SK-N-SH treated with all-trans-retinoic acid at 6 μM for 48 hours (cell line): ENCODE measurements at regions not wholly inside any gene's neighbourhood (a gene's known extent, or its start where the extent isn't known, plus 50 kb on each side); places are given as distances from the start of the nearest gene placed in this dataset.

Experiments
- ATAC-seq: fragments of 200-7000 bp; cut with Tn5 transposase; 3 replicates; pipeline ENCODE4 v1.9.1; 2020; ENCODE audit warnings: mild to moderate bottlenecking, moderate library complexity
- ARNTL ChIP-seq: fragments of 450-650 bp; formaldehyde crosslinking; IDR thresholded peaks from 2 replicates; pipeline ENCODE4 v1.5.0; 2020; ENCODE audit warnings: low read depth, mild to moderate bottlenecking, moderate library complexity, borderline replicate concordance
- CSDC2 ChIP-seq: fragments of 250-450 bp; sonication (Bioruptor Pico); IDR thresholded peaks from 2 replicates; pipeline ENCODE4 v1.5.0; 2020; ENCODE audit warnings: mild to moderate bottlenecking, moderate library complexity
- CSRNP3 ChIP-seq: fragments of 250-450 bp; sonication (Bioruptor Pico); IDR thresholded peaks from 2 replicates; pipeline ENCODE4 v1.5.1; 2021; ENCODE audit warnings: mild to moderate bottlenecking, moderate library complexity
- GLIS3 ChIP-seq: fragments of 250-450 bp; sonication (Bioruptor Pico); IDR thresholded peaks from 2 replicates; pipeline ENCODE4 v1.5.0; 2020; ENCODE audit warnings: mild to moderate bottlenecking, moderate library complexity
- ISL1 ChIP-seq: fragments of 250-450 bp; sonication (Bioruptor Pico); IDR thresholded peaks from 2 replicates; pipeline ENCODE4 v2.1.2; 2022; ENCODE audit warnings: mild to moderate bottlenecking, moderate library complexity
- OSR1 ChIP-seq: fragments of 250-450 bp; sonication (Bioruptor Pico); IDR thresholded peaks from 2 replicates; pipeline ENCODE4 v1.8.0; 2022; ENCODE audit warnings: moderate library complexity, mild to moderate bottlenecking, inconsistent platforms
- PATZ1 ChIP-seq: fragments of 250-450 bp; sonication (Bioruptor Pico); IDR thresholded peaks from 2 replicates; pipeline ENCODE4 v1.8.0; 2020; ENCODE audit warnings: mild to moderate bottlenecking, moderate library complexity, borderline replicate concordance
- POU6F1 ChIP-seq: fragments of 250-450 bp; sonication (Bioruptor Pico); IDR thresholded peaks from 2 replicates; pipeline ENCODE4 v1.8.0; 2021; ENCODE audit warnings: low read depth, mild to moderate bottlenecking, moderate library complexity, borderline replicate concordance
- PPARA ChIP-seq: fragments of 250-450 bp; sonication (Bioruptor Pico); IDR thresholded peaks from 2 replicates; pipeline ENCODE4 v1.5.0; 2020; ENCODE audit warnings: mild to moderate bottlenecking, borderline replicate concordance
- SNAI2 ChIP-seq: fragments of 250-450 bp; sonication (Bioruptor Pico); IDR thresholded peaks from 2 replicates; pipeline ENCODE4 v1.5.0; 2020; ENCODE audit warnings: mild to moderate bottlenecking, moderate library complexity
- TCF4 ChIP-seq: fragments of 250-450 bp; sonication (Bioruptor Pico); IDR thresholded peaks from 2 replicates; pipeline ENCODE4 v1.8.0; 2021; ENCODE audit warnings: mild to moderate bottlenecking, moderate library complexity, borderline replicate concordance
- TOX ChIP-seq: fragments of 250-450 bp; sonication (Bioruptor Pico); IDR thresholded peaks from 2 replicates; pipeline ENCODE4 v1.8.0; 2021; ENCODE audit warnings: mild to moderate bottlenecking, moderate library complexity, borderline replicate concordance
- TSHZ2 ChIP-seq: fragments of 250-450 bp; sonication (Bioruptor Pico); IDR thresholded peaks from 2 replicates; pipeline ENCODE4 v1.5.0; 2020; ENCODE audit warnings: mild to moderate bottlenecking, moderate library complexity
- ZC3H10 ChIP-seq: fragments of 250-450 bp; sonication (Bioruptor Pico); IDR thresholded peaks from 2 replicates; pipeline ENCODE4 v1.5.1; 2021; ENCODE audit warnings: mild to moderate bottlenecking, moderate library complexity
- ZFP3 ChIP-seq: fragments of 250-450 bp; sonication (Bioruptor Pico); IDR thresholded peaks from 2 replicates; pipeline ENCODE4 v1.5.0; 2020; ENCODE audit warnings: mild to moderate bottlenecking, moderate library complexity
- ZFP30 ChIP-seq: fragments of 450-650 bp; formaldehyde crosslinking; IDR thresholded peaks from 2 replicates; pipeline ENCODE4 v1.5.0; 2022; ENCODE audit warnings: mild to moderate bottlenecking, moderate library complexity
- ZNF565 ChIP-seq: fragments of 450-650 bp; formaldehyde crosslinking; conservative IDR thresholded peaks from 2 replicates; pipeline ENCODE4 v1.5.0; 2020; ENCODE audit warnings: low read depth, mild to moderate bottlenecking, moderate library complexity
- ZNF70 ChIP-seq: fragments of 450-650 bp; formaldehyde crosslinking; IDR thresholded peaks from 2 replicates; pipeline ENCODE4 v1.5.0; 2020; ENCODE audit warnings: mild to moderate bottlenecking, moderate library complexity
- ZNF8 ChIP-seq: fragments of 450-650 bp; formaldehyde crosslinking; IDR thresholded peaks from 2 replicates; pipeline ENCODE4 v1.5.0; 2020; ENCODE audit warnings: mild to moderate bottlenecking, moderate library complexity

DNA sequence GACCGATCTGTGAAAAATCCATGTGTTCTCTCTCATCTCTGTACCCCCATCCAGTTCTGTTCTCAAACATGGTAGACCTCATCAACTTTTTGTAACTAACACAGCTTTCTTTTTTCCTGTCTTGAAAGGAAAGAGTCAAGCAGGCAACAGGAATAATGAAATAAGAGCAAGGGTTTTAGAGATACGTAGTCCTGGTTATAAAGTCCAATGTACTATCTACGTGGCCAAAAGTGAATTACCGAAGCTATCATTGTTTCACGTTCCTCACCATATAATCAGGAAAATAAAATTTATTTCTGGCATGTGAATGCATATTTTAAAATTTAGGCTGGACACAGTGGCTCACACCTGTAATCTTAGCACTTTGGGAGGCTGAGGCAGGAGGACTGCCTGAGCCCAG, 472.2 kb upstream of the ANO3 start (continued):
- no peak for TF ChIP-seq TSHZ2 (CRISPR knock-in tag)

DNA sequence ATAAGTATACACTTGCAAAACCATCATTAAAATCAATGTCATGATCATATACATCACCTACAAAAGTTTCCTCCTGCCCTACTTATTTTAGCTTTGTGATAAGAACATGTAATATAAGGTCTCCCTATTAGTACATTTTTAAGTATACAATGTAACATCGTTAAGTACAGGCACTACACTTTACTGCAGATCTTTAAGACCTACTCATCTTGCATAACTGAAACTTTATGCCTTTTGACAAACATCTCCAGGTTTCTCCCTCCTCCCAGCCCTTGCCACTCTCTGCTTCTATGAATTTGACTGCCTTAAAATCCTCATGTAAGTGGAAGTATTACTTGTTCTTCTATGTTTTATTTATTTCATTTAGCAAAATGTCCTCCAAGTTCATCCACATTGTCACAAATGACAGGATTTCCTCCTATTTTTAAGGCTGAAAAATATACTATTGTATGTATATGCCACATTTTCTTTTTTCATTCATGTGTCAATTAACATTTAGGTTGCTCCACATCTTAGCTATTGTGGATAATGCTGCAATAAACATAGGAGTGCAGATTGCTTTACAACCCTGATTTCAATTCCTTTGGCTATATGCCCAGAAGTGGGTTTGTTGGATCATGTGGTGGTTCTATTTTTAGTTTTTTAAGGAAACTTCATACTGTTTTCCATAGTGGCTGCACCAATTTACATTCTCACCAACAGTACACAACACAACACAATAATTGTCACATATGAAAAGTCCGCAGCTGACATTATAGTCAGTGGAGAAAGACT, 471.1 kb upstream of the ANO3 start:
- TF ChIP-seq ZNF70: no peak
- TF ChIP-seq ZNF565 (CRISPR knock-in tag): no peak
- TF ChIP-seq ZFP30 (CRISPR knock-in tag): no peak
- no peak for TF ChIP-seq SNAI2 (CRISPR knock-in tag)
- no peak for TF ChIP-seq ISL1 (CRISPR knock-in tag)
- no peak for TF ChIP-seq PPARA (CRISPR knock-in tag)
- no peak for TF ChIP-seq ZNF8 (CRISPR knock-in tag)
- TF ChIP-seq ARNTL (CRISPR knock-in tag): no peak
- TF ChIP-seq GLIS3 (CRISPR knock-in tag): no peak
- no peak for TF ChIP-seq CSDC2 (CRISPR knock-in tag)
- TF ChIP-seq PATZ1 (CRISPR knock-in tag): no peak
- no peak for TF ChIP-seq ZC3H10 (CRISPR knock-in tag)
- no peak for TF ChIP-seq CSRNP3 (CRISPR knock-in tag)
- TF ChIP-seq POU6F1 (CRISPR knock-in tag): no peak
- ATAC-seq: no peak; the same call in 2 of the 3 replicates

- no peak for TF ChIP-seq ZNF565 (CRISPR knock-in tag)
- no peak for TF ChIP-seq TCF4 (CRISPR knock-in tag)
- TF ChIP-seq ZFP3: no peak
- TF ChIP-seq POU6F1 (CRISPR knock-in tag): no peak
- no peak for TF ChIP-seq CSDC2 (CRISPR knock-in tag)
- no peak for TF ChIP-seq ZNF70
- no peak for TF ChIP-seq TOX (CRISPR knock-in tag)
- no peak for TF ChIP-seq OSR1 (CRISPR knock-in tag)
- TF ChIP-seq ZC3H10 (CRISPR knock-in tag): no peak
- no peak for ATAC-seq
Observed at GRCh38 chr11:25862159-25862558, 469.8 kb upstream of the ANO3 start.
